HepG2 (cell line): ENCODE measurements at regions not wholly inside any gene's neighbourhood (a gene's known extent, or its start where the extent isn't known, plus 50 kb on each side); places are given as distances from the start of the nearest gene placed in this dataset.

Experiments used
- DRAP1 ChIP-seq: IDR thresholded peaks from 2 replicates; pipeline ENCODE4 v1.6.1; 2016; ENCODE audit warnings: missing genetic modification reagents, missing compliant biosample characterization
- FOXO1 ChIP-seq: sonication (generic); formaldehyde crosslinking; IDR thresholded peaks from 2 replicates; pipeline ENCODE4 v1.4.0; 2020; ENCODE audit warnings: missing genetic modification reagents
- FOXP1 ChIP-seq, 2 experiments: fragments of 450-650 bp in 1 of 2; IDR thresholded peaks; 2 replicates each; pipeline ENCODE4 v1.6.1; 2017 to 2018; ENCODE audit warnings: antibody characterized with exemption in 1 of 2
- GTF2F1 ChIP-seq: fragments of 150-350 bp; IDR thresholded peaks from 2 replicates; pipeline ENCODE4 v1.6.1; 2014; ENCODE audit warnings: low read length
- HMG20B ChIP-seq: conservative IDR thresholded peaks from 2 replicates; pipeline ENCODE4 v1.6.1; 2016; ENCODE audit warnings: missing genetic modification reagents, missing compliant biosample characterization
- HNRNPUL1 ChIP-seq: fragments of 200-400 bp; formaldehyde crosslinking; IDR thresholded peaks from 2 replicates; pipeline ENCODE4 v1.6.1; 2017; ENCODE audit warnings: low read depth, mild to moderate bottlenecking, low read length, moderate library complexity
- HOMEZ ChIP-seq: IDR thresholded peaks from 2 replicates; pipeline ENCODE4 v1.6.1; 2016; ENCODE audit warnings: low read depth
- ISL2 ChIP-seq: sonication (generic); formaldehyde crosslinking; IDR thresholded peaks from 2 replicates; pipeline ENCODE4 v1.5.0; 2020; ENCODE audit warnings: missing genetic modification reagents
- NCOR1 ChIP-seq: fragments of 200-600 bp; sonication (generic); IDR thresholded peaks from 2 replicates; pipeline ENCODE4 v1.7.0; 2017; ENCODE audit warnings: antibody characterized with exemption, low read length, borderline replicate concordance
- PHF21A ChIP-seq: sonication (generic); formaldehyde crosslinking; IDR thresholded peaks from 2 replicates; pipeline ENCODE4 v1.5.0; 2020; ENCODE audit warnings: mild to moderate bottlenecking, missing genetic modification reagents
- PHF5A ChIP-seq: IDR thresholded peaks from one replicate; pipeline ENCODE4 v1.6.1; 2018; ENCODE audit warnings: low read depth, missing genetic modification reagents; ENCODE audit not compliant: unreplicated experiment
- PITX1 ChIP-seq: sonication (generic); formaldehyde crosslinking; IDR thresholded peaks from 2 replicates; pipeline ENCODE4 v1.5.1; 2020; ENCODE audit warnings: mild to moderate bottlenecking, missing genetic modification reagents
- POGZ ChIP-seq: sonication (generic); formaldehyde crosslinking; IDR thresholded peaks from 2 replicates; pipeline ENCODE4 v1.4.0; 2020; ENCODE audit warnings: mild to moderate bottlenecking, missing genetic modification reagents
- PPARG ChIP-seq: conservative IDR thresholded peaks from 2 replicates; pipeline ENCODE4 v1.6.1; 2016; ENCODE audit warnings: missing biosample characterization, missing genetic modification reagents
- RARA ChIP-seq: IDR thresholded peaks from 2 replicates; pipeline ENCODE4 v1.6.1; 2016; ENCODE audit warnings: missing genetic modification reagents, missing compliant biosample characterization
- RELA ChIP-seq: sonication (generic); formaldehyde crosslinking; IDR thresholded peaks from 2 replicates; pipeline ENCODE4 v1.4.0; 2020; ENCODE audit warnings: missing genetic modification reagents
- SATB2 ChIP-seq: sonication (generic); formaldehyde crosslinking; IDR thresholded peaks from 2 replicates; pipeline ENCODE4 v1.5.0; 2020; ENCODE audit warnings: missing genetic modification reagents
- SNAI1 ChIP-seq: sonication (generic); formaldehyde crosslinking; IDR thresholded peaks from 2 replicates; pipeline ENCODE4 v1.5.0; 2020; ENCODE audit warnings: mild to moderate bottlenecking, missing genetic modification reagents, borderline replicate concordance
- THAP7 ChIP-seq: sonication (generic); formaldehyde crosslinking; IDR thresholded peaks from 2 replicates; pipeline ENCODE4 v1.8.1; 2023; ENCODE audit warnings: mild to moderate bottlenecking, missing genetic modification reagents
- THYN1 ChIP-seq: sonication (generic); formaldehyde crosslinking; IDR thresholded peaks from 2 replicates; pipeline ENCODE4 v1.8.1; 2023; ENCODE audit warnings: low read depth, mild to moderate bottlenecking, moderate library complexity, missing genetic modification reagents, borderline replicate concordance
- ZBTB42 ChIP-seq: sonication (generic); formaldehyde crosslinking; IDR thresholded peaks from 2 replicates; pipeline ENCODE4 v1.5.0; 2020; ENCODE audit warnings: mild to moderate bottlenecking, missing genetic modification reagents
- ZGPAT ChIP-seq: IDR thresholded peaks from 2 replicates; pipeline ENCODE4 v1.6.1; 2016; ENCODE audit warnings: mild to moderate bottlenecking
- ZNF557 ChIP-seq: sonication (generic); formaldehyde crosslinking; IDR thresholded peaks from 2 replicates; pipeline ENCODE4 v1.4.0; 2020; ENCODE audit warnings: missing genetic modification reagents
- ZNF644 ChIP-seq: IDR thresholded peaks from 2 replicates; pipeline ENCODE4 v1.6.1; 2016; ENCODE audit warnings: low read depth
- ZNF691 ChIP-seq: sonication (generic); formaldehyde crosslinking; IDR thresholded peaks from 2 replicates; pipeline ENCODE4 v1.4.0; 2020; ENCODE audit warnings: missing genetic modification reagents, low read depth, mild to moderate bottlenecking, borderline replicate concordance
- TF ChIP-seq, protein P1 (sequence below): sonication (generic); formaldehyde crosslinking; IDR thresholded peaks from 2 replicates; pipeline ENCODE4 v1.4.0; 2020; ENCODE audit warnings: mild to moderate bottlenecking, missing genetic modification reagents

- TF ChIP-seq, protein P1, sequence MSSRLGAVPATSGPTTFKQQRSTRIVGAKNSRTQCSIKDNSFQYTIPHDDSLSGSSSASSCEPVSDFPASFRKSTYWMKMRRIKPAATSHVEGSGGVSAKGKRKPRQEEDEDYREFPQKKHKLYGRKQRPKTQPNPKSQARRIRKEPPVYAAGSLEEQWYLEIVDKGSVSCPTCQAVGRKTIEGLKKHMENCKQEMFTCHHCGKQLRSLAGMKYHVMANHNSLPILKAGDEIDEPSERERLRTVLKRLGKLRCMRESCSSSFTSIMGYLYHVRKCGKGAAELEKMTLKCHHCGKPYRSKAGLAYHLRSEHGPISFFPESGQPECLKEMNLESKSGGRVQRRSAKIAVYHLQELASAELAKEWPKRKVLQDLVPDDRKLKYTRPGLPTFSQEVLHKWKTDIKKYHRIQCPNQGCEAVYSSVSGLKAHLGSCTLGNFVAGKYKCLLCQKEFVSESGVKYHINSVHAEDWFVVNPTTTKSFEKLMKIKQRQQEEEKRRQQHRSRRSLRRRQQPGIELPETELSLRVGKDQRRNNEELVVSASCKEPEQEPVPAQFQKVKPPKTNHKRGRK (CRISPR knock-in tag), result no peak
- TF ChIP-seq ZNF557 (CRISPR knock-in tag) (no peak), FOXP1 (IDR thresholded peaks at IDR 0.05) (no peak), FOXP1 (CRISPR knock-in tag; IDR thresholded peaks at IDR 0.05) (peak; percentile 57; the same call in 1 of the 2 replicates), HOMEZ (peak; percentile 38; the same call in 1 of the 2 replicates), POGZ (peak; percentile 43; the same call in 1 of the 2 replicates), SNAI1 (CRISPR knock-in tag) (0 out of 2 replicates have a peak, but pooled peaks have one; percentile 31), HNRNPUL1 (peak; percentile 54; the same call in 1 of the 2 replicates), GTF2F1 (no peak), PPARG (CRISPR knock-in tag) (peak; percentile 63; the same call in 1 of the 2 replicates), THYN1 (CRISPR knock-in tag) (no peak), RARA (peak; percentile 58), ISL2 (CRISPR knock-in tag) (peak; percentile 91), NCOR1 (peak; percentile 83; the same call in 1 of the 2 replicates), PHF5A (CRISPR knock-in tag) (no peak), DRAP1 (CRISPR knock-in tag) (peak; percentile 81), SATB2 (CRISPR knock-in tag) (no peak), RELA (CRISPR knock-in tag) (no peak), THAP7 (CRISPR knock-in tag) (no peak), ZBTB42 (CRISPR knock-in tag) (no peak), ZNF691 (CRISPR knock-in tag) (no peak), PITX1 (peak; percentile 83; the same call in 1 of the 2 replicates), HMG20B (CRISPR knock-in tag) (peak; percentile 55; the same call in 1 of the 2 replicates), ZNF644 (0 out of 2 replicates have a peak, but pooled peaks have one; percentile 4), FOXO1 (CRISPR knock-in tag) (peak; percentile 21; the same call in 1 of the 2 replicates), ZGPAT (CRISPR knock-in tag) (0 out of 2 replicates have a peak, but pooled peaks have one; percentile 20), PHF21A (CRISPR knock-in tag) (peak; percentile 47)
These were observed 138.0 kb downstream of the ENC1 start (continued) for GRCh38 chr5:74502479-74502950.
